ENCODE measurements at regions not wholly inside any gene's neighbourhood (a gene's known extent, or its start where the extent isn't known, plus 50 kb on each side); places are given as distances from the start of the nearest gene placed in this dataset.

GRCh38 chr20:52890130-52890529 is 82.0 kb upstream of the TSHZ2 start:
- CTCF ChIA-PET (ENCODE audit: partially characterized antibody): interaction anchor here (0.6 kb wide), 1 partner anchor 672 kb away, joined by 3 read pairs; no protein-coding TSS in a partner anchor
- Histone ChIP-seq H3K4me1 (replicated peaks in 1 of 4; ENCODE audit: control insufficient read depth in 3 of 4, insufficient read depth in 4 of 4, low read length in 3 of 4) (no peaks in the 10 kb centered on the region), H3K18ac (ENCODE audit: extremely low read depth, low read length) (no peak overlapping the region), H3K56ac (replicated peaks; ENCODE audit: insufficient read length, low read depth, low read length) (no peak overlapping the region), H3K36me3 (ENCODE audit: control insufficient read depth in 2 of 4, insufficient read depth in 4 of 4, low read length in 3 of 4) (no peaks in the 10 kb centered on the region), H3K79me2 (ENCODE audit: control insufficient read depth in 1 of 2, insufficient read depth in 2 of 2, low read length in 2 of 2) (no peaks in the 10 kb centered on the region), H3K9me3 (ENCODE audit: insufficient read depth in 2 of 2, low read depth in 1 of 2, low read length in 1 of 2) (no peaks in the 10 kb centered on the region), H2AK5ac (ENCODE audit: low read depth, low read length) (no peak overlapping the region), H2BK12ac (ENCODE audit: low read depth, low read length) (no peak overlapping the region), H4K5ac (ENCODE audit: insufficient read length, low read depth, low read length) (no peak overlapping the region), H3K9ac (replicated peaks in 1 of 4; ENCODE audit: extremely low read depth in 1 of 4, low read depth in 3 of 4, low read length in 3 of 4) (no peak overlapping the region), H2BK15ac (ENCODE audit: low read length) (no peak overlapping the region), H4K91ac (replicated peaks; ENCODE audit: insufficient read length, low read length) (no peak overlapping the region), H2AFZ (ENCODE audit: low read length) (no peak overlapping the region), H2BK5ac (ENCODE audit: low read depth, low read length) (no peak overlapping the region), H3K27ac (ENCODE audit: low read depth, low read length) (no peak overlapping the region), H3K4ac (replicated peaks; ENCODE audit: insufficient read length, low read depth, low read length) (no peak overlapping the region), H3K27me3 (replicated peaks in 1 of 4; ENCODE audit: control insufficient read depth in 3 of 4, extremely low read depth in 1 of 4, insufficient read depth in 3 of 4, low read length in 3 of 4) (no peaks in the 10 kb centered on the region), H4K8ac (ENCODE audit: extremely low read depth, insufficient read depth, low read length) (no peak overlapping the region), H2BK120ac (replicated peaks; ENCODE audit: low read depth, low read length) (no peak overlapping the region), H3K4me2 (ENCODE audit: insufficient read depth in 1 of 2, low read depth in 2 of 2, low read length in 2 of 2) (no peak overlapping the region), H3K14ac (ENCODE audit: insufficient read length) (no peak overlapping the region), H3K4me3 (ENCODE audit: extremely low read depth in 1 of 4, insufficient read depth in 2 of 4, low read depth in 3 of 4, low read length in 4 of 4) (no peak overlapping the region), H2BK20ac (ENCODE audit: low read length) (no peak overlapping the region), H3K79me1 (ENCODE audit: low read depth, low read length) (no peaks in the 10 kb centered on the region), H4K20me1 (replicated peaks in 1 of 2; ENCODE audit: control insufficient read depth in 1 of 2, insufficient read depth in 2 of 2, low read length in 2 of 2) (no peaks in the 10 kb centered on the region), H3K23me2 (ENCODE audit: low read depth, low read length) (no peaks in the 10 kb centered on the region), H3K23ac (ENCODE audit: insufficient read length) (no peak overlapping the region)
- 91% methylated on average over 3 of the region's 3 CpGs; no CpG with 5 or more reads in 1 of the 2 experiments for WGBS, 2 experiments (ENCODE audit: extremely low coverage in 1 of 2, insufficient coverage in 1 of 2, insufficient read length in 1 of 2, insufficient replicate concordance in 2 of 2, low coverage in 1 of 2, low lambda C conversion rate in 2 of 2, missing lambda C conversion rate in 1 of 2)
- DNase-seq (ENCODE audit: low read depth in 1 of 2, low spot score in 2 of 2): no peak
- POLR2A ChIA-PET (ENCODE audit: partially characterized antibody): no interaction called here
- no peak for FAIRE-seq
- no peak for TF ChIP-seq BRCA1 (IDR thresholded peaks at IDR 0.05; ENCODE audit: low read depth, low read length)
- no peak for TF ChIP-seq CBX8 (IDR thresholded peaks at IDR 0.05; ENCODE audit: borderline replicate concordance, low read depth, low read length)
- no peak for TF ChIP-seq JUN (IDR thresholded peaks at IDR 0.05; ENCODE audit: low read depth, low read length)
- TF ChIP-seq BCL11A (IDR thresholded peaks at IDR 0.05; ENCODE audit: low read depth in 2 of 2, low read length in 2 of 2): no peak
- no peak for TF ChIP-seq ZNF274 (IDR thresholded peaks at IDR 0.05; ENCODE audit: borderline replicate concordance, extremely low read depth, low read length)
- TF ChIP-seq SP4 (IDR thresholded peaks at IDR 0.05; ENCODE audit: low read length): no peak
- TF ChIP-seq TCF12 (IDR thresholded peaks at IDR 0.05; ENCODE audit: low read depth, low read length): no peak
- no peak for TF ChIP-seq YY1 (IDR thresholded peaks at IDR 0.05; ENCODE audit: low read depth, low read length)
- no peak for TF ChIP-seq EZH2 (IDR thresholded peaks at IDR 0.05; ENCODE audit: low read depth, low read length, severe bottlenecking)
- TF ChIP-seq MAX (IDR thresholded peaks at IDR 0.05): no peak
- no peak for TF ChIP-seq CEBPB (IDR thresholded peaks at IDR 0.05; ENCODE audit: low read depth, low read length)
- no peak for TF ChIP-seq POLR2A (IDR thresholded peaks at IDR 0.05; ENCODE audit: control extremely low read depth in 1 of 2, low read depth in 2 of 2, low read length in 2 of 2)
- TF ChIP-seq RAD21 (IDR thresholded peaks at IDR 0.05 in 1 of 2, conservative IDR thresholded peaks at IDR 0.05 in 1 of 2; ENCODE audit: low read depth in 2 of 2, low read length in 2 of 2): no peak
- no peak for TF ChIP-seq RBBP5 (IDR thresholded peaks at IDR 0.05; ENCODE audit: borderline replicate concordance, low read depth, low read length)

Measured in H1 (cell line).